ENCODE measurements at regions not wholly inside any gene's neighbourhood (a gene's known extent, or its start where the extent isn't known, plus 50 kb on each side); places are given as distances from the start of the nearest gene placed in this dataset.

- no peak overlapping the region for H3K4me3 ChIP-seq (ENCODE audit: low read depth, low read length)
- DNase-seq (ENCODE audit: low read depth) = no peak
Measured at GRCh38 chr9:90129446-90129845, 513.2 kb downstream of the DIRAS2 start.

GRCh38 chr9:90131568-90131967 is 511.1 kb downstream of the DIRAS2 start:
- no peak for DNase-seq (ENCODE audit: low read depth)
- no peak for TF ChIP-seq CTCF (IDR thresholded peaks at IDR 0.05; ENCODE audit: control insufficient read depth, extremely low read depth, insufficient read depth)
- no peak overlapping the region for H3K4me3 ChIP-seq (ENCODE audit: low read depth, low read length)

More at GRCh38 chr9:90129446-90129845, 513.2 kb downstream of the DIRAS2 start:
- no peak for TF ChIP-seq CTCF (IDR thresholded peaks at IDR 0.05; ENCODE audit: control insufficient read depth, extremely low read depth, insufficient read depth)

GRCh38 chr9:90132866-90133265 is 509.8 kb downstream of the DIRAS2 start:
- DNase-seq (ENCODE audit: low read depth) = no peak
- no peak overlapping the region for H3K4me3 ChIP-seq (ENCODE audit: low read depth, low read length)
- no peak for TF ChIP-seq CTCF (IDR thresholded peaks at IDR 0.05; ENCODE audit: control insufficient read depth, extremely low read depth, insufficient read depth)

GRCh38 chr9:90137801-90138200 is 504.8 kb downstream of the DIRAS2 start:
- DNase-seq (ENCODE audit: low read depth) = no peak
- no peak for TF ChIP-seq CTCF (IDR thresholded peaks at IDR 0.05; ENCODE audit: control insufficient read depth, extremely low read depth, insufficient read depth)
- H3K4me3 ChIP-seq (ENCODE audit: low read depth, low read length) = no peak overlapping the region

- H3K4me3 ChIP-seq (ENCODE audit: low read depth, low read length) = no peak overlapping the region
- TF ChIP-seq CTCF (IDR thresholded peaks at IDR 0.05; ENCODE audit: control insufficient read depth, extremely low read depth, insufficient read depth) = no peak
- DNase-seq (ENCODE audit: low read depth) = no peak
Measured at GRCh38 chr9:90140131-90140818, 502.3 kb downstream of the DIRAS2 start.

- peak; percentile 63 for TF ChIP-seq CTCF (IDR thresholded peaks at IDR 0.05; ENCODE audit: control insufficient read depth, extremely low read depth, insufficient read depth)
- DNase-seq (ENCODE audit: low read depth) = peak; percentile 10
- H3K4me3 ChIP-seq (ENCODE audit: low read depth, low read length) = no peak overlapping the region
Measured at GRCh38 chr9:90141723-90142122, 500.9 kb downstream of the DIRAS2 start.

- TF ChIP-seq CTCF (IDR thresholded peaks at IDR 0.05; ENCODE audit: control insufficient read depth, extremely low read depth, insufficient read depth) = peak; percentile 57
- peak; percentile 7 for DNase-seq (ENCODE audit: low read depth)
- no peak overlapping the region for H3K4me3 ChIP-seq (ENCODE audit: low read depth, low read length)
Measured at GRCh38 chr9:90142580-90142979, 500.0 kb downstream of the DIRAS2 start.
